CD4-positive, alpha-beta T cell treated with Interleukin-12 subunit alpha and Interleukin-12 subunit beta, for 1 hour (primary cell): ENCODE measurements at regions not wholly inside any gene's neighbourhood (a gene's known extent, or its start where the extent isn't known, plus 50 kb on each side); places are given as distances from the start of the nearest gene placed in this dataset.
"Not testable (repeated sequence)": the region's sequence is repeated elsewhere in the genome, so short reads cannot be mapped to it uniquely, and the experiment has no call there.

Source experiments
- DNase-seq: peaks from one replicate; pipeline ENCODE4 v3.0.0-alpha.2; 2020

- no peak for DNase-seq
Observed at GRCh38 chr5:152711801-152712388, 306.8 kb upstream of the NMUR2 start.

- no peak for DNase-seq
Observed at GRCh38 chr5:152717393-152717792, 312.3 kb upstream of the NMUR2 start.

- DNase-seq, result no peak
Observed at GRCh38 chr5:152723482-152723881, 318.4 kb upstream of the NMUR2 start.

- DNase-seq, result no peak
Observed at GRCh38 chr5:152730176-152730575, 325.1 kb upstream of the NMUR2 start.

GRCh38 chr5:152736906-152737305 lies 331.8 kb upstream of the NMUR2 start:
- no peak for DNase-seq

GRCh38 chr5:152739916-152740315 lies 334.8 kb upstream of the NMUR2 start:
- DNase-seq, result no peak

- not testable (repeated sequence) for DNase-seq
Observed at GRCh38 chr5:152741126-152741525, 336.0 kb upstream of the NMUR2 start.

- not testable (repeated sequence) for DNase-seq
Observed at GRCh38 chr5:152787709-152788217, 382.7 kb upstream of the NMUR2 start.

- DNase-seq, result no peak
Observed at GRCh38 chr5:152801886-152802285, 396.8 kb upstream of the NMUR2 start.

GRCh38 chr5:152804179-152804578 lies 399.1 kb upstream of the NMUR2 start:
- no peak for DNase-seq

GRCh38 chr5:152811988-152812387 lies 406.9 kb upstream of the NMUR2 start:
- no peak for DNase-seq

GRCh38 chr5:152813526-152813925 lies 408.4 kb upstream of the NMUR2 start:
- no peak for DNase-seq

GRCh38 chr5:152819891-152820290 lies 414.8 kb upstream of the NMUR2 start:
- DNase-seq, result no peak

GRCh38 chr5:152824316-152824715 lies 419.2 kb upstream of the NMUR2 start:
- no peak for DNase-seq

- no peak for DNase-seq
Observed at GRCh38 chr5:152838241-152838786, 433.2 kb upstream of the NMUR2 start.

GRCh38 chr5:152844713-152845112 lies 439.6 kb upstream of the NMUR2 start:
- no peak for DNase-seq

GRCh38 chr5:152853361-152853760 lies 448.3 kb upstream of the NMUR2 start:
- DNase-seq, result no peak

GRCh38 chr5:152855441-152855840 lies 450.4 kb upstream of the NMUR2 start:
- DNase-seq, result no peak

- DNase-seq, result no peak
Observed at GRCh38 chr5:152861231-152861630, 456.2 kb upstream of the NMUR2 start.

GRCh38 chr5:152864447-152864846 lies 459.4 kb upstream of the NMUR2 start:
- DNase-seq, result no peak

- no peak for DNase-seq
Observed at GRCh38 chr5:152864991-152865390, 459.9 kb upstream of the NMUR2 start.

- DNase-seq, result no peak
Observed at GRCh38 chr5:152869971-152870370, 464.9 kb upstream of the NMUR2 start.

- no peak for DNase-seq
Observed at GRCh38 chr5:152882621-152883020, 477.5 kb upstream of the NMUR2 start.

- no peak for DNase-seq
Observed at GRCh38 chr5:152883066-152883775, 478.1 kb upstream of the NMUR2 start.
